WTC11 (cell line): ENCODE measurements at regions not wholly inside any gene's neighbourhood (a gene's known extent, or its start where the extent isn't known, plus 50 kb on each side); places are given as distances from the start of the nearest gene placed in this dataset.

Experiments
- ATAC-seq: fragments of 200-7000 bp; cut with Tn5 transposase; 2 replicates; pipeline ENCODE4 v1.10.0; 2021; ENCODE audit warnings: mild to moderate bottlenecking, moderate library complexity
- CTCF ChIA-PET: fragments of 300-600 bp; sonication (Branson Sonifier 250); formaldehyde crosslinking; loops from one replicate; lab custom pipeline; 2021; ENCODE audit warnings: antibody characterized with exemption; lab: Charles Lee
- POLR2A ChIA-PET: fragments of 350-600 bp; sonication (Branson Sonifier 250); formaldehyde crosslinking; loops from one replicate; lab custom pipeline; 2021; ENCODE audit warnings: antibody characterized with exemption; lab: Charles Lee
- DNase-seq: peaks from one replicate; pipeline ENCODE4 v3.0.0; 2021; ENCODE audit warnings: low spot score
- H3K27ac Mint-ChIP-seq: 2 replicates; pipeline ENCODE4 v1.8.0; 2021; ENCODE audit warnings: mixed read lengths
- H3K27me3 Mint-ChIP-seq: 2 replicates; pipeline ENCODE4 v1.8.0; 2021; ENCODE audit warnings: low read depth, mild to moderate bottlenecking, moderate library complexity, mixed read lengths
- H3K36me3 Mint-ChIP-seq: 2 replicates; pipeline ENCODE4 v1.8.0; 2021; ENCODE audit warnings: mixed read lengths
- H3K4me1 Mint-ChIP-seq: 2 replicates; pipeline ENCODE4 v1.8.0; 2022; ENCODE audit warnings: mixed read lengths
- H3K4me3 Mint-ChIP-seq: 2 replicates; pipeline ENCODE4 v1.8.0; 2021; ENCODE audit warnings: mild to moderate bottlenecking, moderate library complexity, mixed read lengths
- H3K9me3 Mint-ChIP-seq: 2 replicates; pipeline ENCODE4 v1.8.0; 2021; ENCODE audit warnings: mixed read lengths
- CDX4 ChIP-seq: fragments of 250-450 bp; sonication (Bioruptor Pico); IDR thresholded peaks from 2 replicates; pipeline ENCODE4 v1.9.0; 2021; ENCODE audit warnings: moderate library complexity, mild to moderate bottlenecking, inconsistent platforms, borderline replicate concordance
- ELF4 ChIP-seq: sonication (generic); formaldehyde crosslinking; IDR thresholded peaks from 2 replicates; pipeline ENCODE4 v1.8.1; 2022; ENCODE audit warnings: low read depth, mild to moderate bottlenecking, moderate library complexity, missing genetic modification reagents
- ERG ChIP-seq: fragments of 250-450 bp; sonication (Bioruptor Pico); IDR thresholded peaks from 2 replicates; pipeline ENCODE4 v1.8.0; 2021; ENCODE audit warnings: mild to moderate bottlenecking
- ETV6 ChIP-seq: sonication (generic); formaldehyde crosslinking; IDR thresholded peaks from 2 replicates; pipeline ENCODE4 v1.8.1; 2022; ENCODE audit warnings: mild to moderate bottlenecking, missing genetic modification reagents
- GABPB1 ChIP-seq: sonication (generic); formaldehyde crosslinking; IDR thresholded peaks from 2 replicates; pipeline ENCODE4 v1.8.1; 2023; ENCODE audit warnings: mild to moderate bottlenecking, missing genetic modification reagents
- GRHL2 ChIP-seq: fragments of 250-450 bp; sonication (Bioruptor Pico); IDR thresholded peaks from 2 replicates; pipeline ENCODE4 v1.8.0; 2022; ENCODE audit warnings: mild to moderate bottlenecking, moderate library complexity; ENCODE audit not compliant: insufficient replicate concordance, severe bottlenecking
- HMGA2 ChIP-seq: fragments of 250-450 bp; sonication (Bioruptor Pico); IDR thresholded peaks from 2 replicates; pipeline ENCODE4 v1.4.0; 2021; ENCODE audit warnings: mild to moderate bottlenecking, moderate library complexity
- IRF1 ChIP-seq: sonication (generic); formaldehyde crosslinking; IDR thresholded peaks from 2 replicates; pipeline ENCODE4 v1.8.0; 2023; ENCODE audit warnings: missing genetic modification reagents
- KAT7 ChIP-seq: sonication (generic); formaldehyde crosslinking; IDR thresholded peaks from 2 replicates; pipeline ENCODE4 v1.8.1; 2023; ENCODE audit warnings: missing genetic modification reagents, mild to moderate bottlenecking, borderline replicate concordance
- MLX ChIP-seq: sonication (generic); formaldehyde crosslinking; IDR thresholded peaks from 2 replicates; pipeline ENCODE4 v1.8.1; 2023; ENCODE audit warnings: mild to moderate bottlenecking, missing genetic modification reagents, moderate library complexity
- MXD4 ChIP-seq: fragments of 250-450 bp; sonication (Bioruptor Pico); IDR thresholded peaks from 2 replicates; pipeline ENCODE4 v1.8.0; 2021; ENCODE audit warnings: mild to moderate bottlenecking, moderate library complexity, borderline replicate concordance
- NFATC4 ChIP-seq: fragments of 250-450 bp; sonication (Bioruptor Pico); IDR thresholded peaks from 2 replicates; pipeline ENCODE4 v1.9.0; 2021; ENCODE audit warnings: mild to moderate bottlenecking
- PRDM15 ChIP-seq: sonication (generic); formaldehyde crosslinking; IDR thresholded peaks from 2 replicates; pipeline ENCODE4 v1.8.0; 2022; ENCODE audit warnings: missing genetic modification reagents
- PREB ChIP-seq: sonication (generic); formaldehyde crosslinking; IDR thresholded peaks from 2 replicates; pipeline ENCODE4 v1.8.1; 2022; ENCODE audit warnings: mild to moderate bottlenecking, missing genetic modification reagents, moderate library complexity, borderline replicate concordance
- RORB ChIP-seq: fragments of 250-450 bp; sonication (Bioruptor Pico); IDR thresholded peaks from 2 replicates; pipeline ENCODE4 v1.9.0; 2021; ENCODE audit warnings: mild to moderate bottlenecking
- USF2 ChIP-seq: sonication (generic); formaldehyde crosslinking; IDR thresholded peaks from 2 replicates; pipeline ENCODE4 v1.8.1; 2023; ENCODE audit warnings: mild to moderate bottlenecking, missing genetic modification reagents, moderate library complexity
- ZBTB43 ChIP-seq: sonication (generic); formaldehyde crosslinking; IDR thresholded peaks from 2 replicates; pipeline ENCODE4 v1.8.1; 2023; ENCODE audit warnings: mild to moderate bottlenecking, missing genetic modification reagents
- ZNF121 ChIP-seq: sonication (generic); formaldehyde crosslinking; IDR thresholded peaks from 2 replicates; pipeline ENCODE4 v1.8.0; 2023; ENCODE audit warnings: missing genetic modification reagents
- ZNF423 ChIP-seq: fragments of 250-450 bp; sonication (Bioruptor Pico); IDR thresholded peaks from 2 replicates; pipeline ENCODE4 v2.1.2; 2022; ENCODE audit warnings: mild to moderate bottlenecking, moderate library complexity
- ZNF671 ChIP-seq: fragments of 250-450 bp; sonication (Bioruptor Pico); IDR thresholded peaks from 2 replicates; pipeline ENCODE4 v1.8.0; 2021; ENCODE audit warnings: mild to moderate bottlenecking

GRCh38 chr2:216553482-216554240 lies 55.0 kb downstream of the RPL37A start:
- Mint-ChIP-seq H3K36me3 (no peaks in the 10 kb centered on the region), H3K27ac (peak overlapping the region; percentile 62), H3K9me3 (no peaks in the 10 kb centered on the region), H3K27me3 (no peaks in the 10 kb centered on the region), H3K4me3 (no peak overlapping the region), H3K4me1 (peaks cover 47% of the 10 kb centered on the region)
- TF ChIP-seq IRF1 (CRISPR knock-in tag) (no peak), ERG (CRISPR knock-in tag) (no peak), PREB (CRISPR knock-in tag) (no peak), ETV6 (CRISPR knock-in tag) (no peak), ELF4 (CRISPR knock-in tag) (no peak), KAT7 (CRISPR knock-in tag) (no peak), ZNF423 (no peak), GRHL2 (CRISPR knock-in tag) (no peak)
- CTCF ChIA-PET, result no interaction called here
- DNase-seq (no peak), ATAC-seq (no peak)
- POLR2A ChIA-PET, result no interaction called here

GRCh38 chr2:216554286-216554685 lies 55.6 kb downstream of the RPL37A start:
- H3K27me3 Mint-ChIP-seq, result no peaks in the 10 kb centered on the region
- no peak overlapping the region for H3K27ac Mint-ChIP-seq
- H3K9me3 Mint-ChIP-seq, result no peaks in the 10 kb centered on the region; the same call in 1 of the 2 replicates
- ChIA-PET CTCF (no interaction called here), POLR2A (interaction anchor here (0.6 kb wide), 1 partner anchor 137 kb away, joined by 4 read pairs; no protein-coding TSS in a partner anchor)
- H3K4me1 Mint-ChIP-seq, result peaks cover 50% of the 10 kb centered on the region
- no peak for TF ChIP-seq USF2 (CRISPR knock-in tag)
- no peak for TF ChIP-seq ZNF121
- no peak for TF ChIP-seq PRDM15 (CRISPR knock-in tag)
- no peak for TF ChIP-seq RORB
- TF ChIP-seq ZNF423, result no peak
- no peak for TF ChIP-seq HMGA2
- TF ChIP-seq ZNF671 (CRISPR knock-in tag), result no peak
- no peak for TF ChIP-seq PREB (CRISPR knock-in tag)
- no peak for TF ChIP-seq MLX (CRISPR knock-in tag)
- no peak for TF ChIP-seq MXD4 (CRISPR knock-in tag)
- TF ChIP-seq CDX4, result no peak
- no peak for TF ChIP-seq GABPB1 (CRISPR knock-in tag)
- no peak for TF ChIP-seq ZBTB43 (CRISPR knock-in tag)
- no peak for TF ChIP-seq NFATC4
- DNase-seq (no peak), ATAC-seq (no peak)
- H3K36me3 Mint-ChIP-seq, result no peaks in the 10 kb centered on the region
- no peak overlapping the region for H3K4me3 Mint-ChIP-seq
